ENCODE measurements at regions not wholly inside any gene's neighbourhood (a gene's known extent, or its start where the extent isn't known, plus 50 kb on each side); places are given as distances from the start of the nearest gene placed in this dataset.

DNA sequence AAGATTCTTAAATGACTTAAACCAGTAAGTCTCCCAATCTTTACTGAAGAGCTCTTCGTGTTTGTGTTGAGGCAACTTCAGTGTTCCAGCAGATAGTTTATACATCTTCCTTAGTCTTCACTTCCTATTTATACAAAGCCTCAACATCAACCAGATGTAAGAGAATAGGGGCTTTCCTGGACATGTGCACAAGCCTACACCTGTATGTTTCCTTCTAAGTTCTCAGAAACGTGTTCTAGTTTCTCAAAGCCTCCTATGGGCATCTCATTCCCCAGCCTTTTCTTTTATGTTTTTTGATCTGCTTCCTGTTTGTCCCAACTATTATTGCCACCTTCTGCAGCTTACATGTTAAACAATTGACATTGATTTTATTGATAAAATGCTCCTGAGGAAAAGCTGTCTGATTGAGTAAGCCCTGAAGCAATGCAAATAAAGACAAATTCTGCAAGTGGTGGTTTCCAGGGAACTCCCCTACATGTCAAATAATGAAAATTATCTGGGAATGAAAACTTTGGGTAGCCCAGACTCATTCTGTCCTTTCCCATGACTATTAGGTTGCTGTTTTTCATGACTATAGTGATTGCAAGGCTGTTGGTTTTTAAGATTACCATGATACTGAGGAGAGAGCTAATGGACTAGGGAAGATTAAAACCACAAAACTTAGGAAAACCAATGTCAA lies 663.3 kb upstream of the ACVR2A start:
- no peak for TF ChIP-seq CTCF (IDR thresholded peaks at IDR 0.05)
- no peak for TF ChIP-seq POLR2A (IDR thresholded peaks at IDR 0.05)

Data from uterus (tissue), 2 donors.